HG03066 (cell line): ENCODE measurements at regions not wholly inside any gene's neighbourhood (a gene's known extent, or its start where the extent isn't known, plus 50 kb on each side); places are given as distances from the start of the nearest gene placed in this dataset.

Experiments
- ATAC-seq: cut with Tn5 transposase; IDR thresholded peaks from one replicate; pipeline ENCODE4 v1.9.1; 2021; ENCODE audit warnings: low read depth; ENCODE audit not compliant: unreplicated experiment

DNA sequence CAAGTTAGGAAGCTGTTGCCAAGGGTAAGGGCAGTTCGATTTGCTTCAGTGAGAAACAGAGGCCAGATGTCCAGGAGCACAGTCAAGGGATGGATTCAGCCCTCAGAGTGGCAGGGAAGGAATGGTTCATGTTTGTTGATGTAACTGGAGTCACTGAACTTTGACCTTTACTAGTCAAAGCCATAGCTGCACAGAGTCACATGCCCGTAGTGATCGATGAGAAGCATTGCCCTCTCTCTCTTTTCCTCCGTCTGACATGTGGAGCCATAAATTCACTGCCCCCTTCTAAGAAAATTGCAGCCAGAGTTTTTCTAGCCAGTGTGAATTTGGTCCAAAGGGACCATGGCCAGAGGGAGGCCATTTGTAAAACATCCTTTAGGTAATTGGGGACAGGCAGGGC is 124.1 kb upstream of the MTNR1B start:
- ATAC-seq = no peak

DNA sequence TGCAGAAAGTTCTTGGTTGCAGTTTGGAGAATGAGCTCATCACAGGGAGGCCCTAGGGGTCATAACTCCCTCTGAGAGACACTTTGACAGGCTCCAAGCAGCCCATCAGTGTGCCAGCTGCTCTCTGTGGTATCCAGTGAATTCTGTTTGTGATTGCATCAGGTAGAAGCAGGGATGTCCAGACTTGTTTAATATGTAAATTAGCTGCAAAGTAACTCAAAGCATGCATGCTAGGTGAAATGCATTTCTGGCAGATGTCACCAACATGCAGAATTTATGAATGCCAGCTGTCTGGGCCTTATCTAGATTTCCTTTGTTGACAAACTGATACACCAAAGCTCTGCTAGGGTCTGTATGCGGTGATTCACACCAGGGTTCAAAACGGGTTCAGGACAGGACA is 123.6 kb upstream of the MTNR1B start:
- ATAC-seq = no peak

DNA sequence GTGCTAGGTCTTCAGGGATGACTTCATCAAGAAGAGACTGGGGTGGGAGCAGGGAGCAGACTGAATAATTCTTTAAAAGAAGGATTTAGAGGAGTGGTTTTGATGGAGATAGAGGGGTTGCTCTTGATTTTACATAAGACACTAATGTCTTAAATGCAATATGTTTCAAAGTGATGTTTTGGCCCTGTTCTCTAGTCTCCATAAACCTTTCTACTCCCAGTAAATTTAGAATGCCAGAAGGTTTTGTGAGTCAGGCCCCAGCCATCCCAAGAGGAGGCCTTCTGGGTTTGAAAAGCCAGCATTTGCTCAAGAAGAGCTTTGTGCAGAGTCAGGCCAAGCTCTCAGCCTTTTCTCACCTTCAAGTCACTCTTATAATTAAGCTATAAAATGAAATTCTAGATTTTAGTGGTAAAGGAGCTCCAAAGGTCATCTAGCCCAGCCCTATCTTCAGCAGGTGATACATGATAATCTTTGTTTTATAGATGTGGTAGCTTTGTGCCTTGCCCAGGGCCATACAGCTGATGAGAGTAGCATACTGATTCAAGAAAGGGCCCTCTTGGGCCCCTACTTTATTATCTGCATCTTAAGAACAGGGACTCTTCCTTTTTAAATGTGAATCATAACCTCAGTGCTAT is 122.8 kb upstream of the MTNR1B start:
- ATAC-seq = no peak

DNA sequence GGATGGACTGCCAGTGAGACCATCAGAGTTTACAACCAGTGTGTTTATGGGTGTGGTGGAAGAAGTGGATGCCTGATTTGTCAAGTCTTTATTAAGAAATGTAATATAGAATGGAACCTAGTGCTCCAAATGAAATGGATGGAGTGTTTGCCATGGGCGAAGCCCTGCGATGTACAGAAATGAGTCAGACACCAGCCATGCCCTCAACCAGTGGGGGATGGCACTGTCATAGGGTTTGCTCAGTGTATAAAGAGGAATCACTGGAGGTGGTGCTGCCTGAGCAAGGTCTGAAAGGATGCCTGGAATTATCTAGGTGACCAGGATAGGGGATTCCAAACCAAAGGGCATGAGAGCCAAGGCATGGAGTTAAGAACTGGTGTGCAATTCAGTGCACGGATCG is 120.9 kb upstream of the MTNR1B start:
- no peak for ATAC-seq

DNA sequence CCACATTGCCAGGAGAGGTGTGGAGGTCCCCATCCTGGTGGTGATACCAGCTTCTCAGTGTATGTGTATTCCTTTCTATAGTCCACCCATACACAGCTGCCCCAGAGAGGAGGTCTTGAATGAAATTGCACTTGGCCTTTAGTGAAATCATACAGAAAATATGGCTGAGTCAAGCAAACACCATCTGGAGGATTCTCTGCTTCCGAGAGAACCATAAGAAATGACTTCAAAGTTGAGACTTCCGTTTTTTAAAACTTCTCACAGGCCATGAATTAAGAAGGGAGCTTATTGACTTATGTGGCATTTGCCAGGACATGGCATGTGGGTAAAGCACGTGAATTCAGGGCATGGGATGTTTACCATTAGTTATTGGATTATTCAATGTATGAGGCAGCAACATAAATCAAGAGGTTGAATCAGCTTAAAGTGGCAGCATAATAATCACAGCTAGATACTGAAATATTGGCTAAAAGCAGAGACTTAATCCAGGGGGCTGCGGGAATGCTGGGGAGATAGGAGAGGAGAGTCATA is 119.1 kb upstream of the MTNR1B start:
- ATAC-seq = no peak

DNA sequence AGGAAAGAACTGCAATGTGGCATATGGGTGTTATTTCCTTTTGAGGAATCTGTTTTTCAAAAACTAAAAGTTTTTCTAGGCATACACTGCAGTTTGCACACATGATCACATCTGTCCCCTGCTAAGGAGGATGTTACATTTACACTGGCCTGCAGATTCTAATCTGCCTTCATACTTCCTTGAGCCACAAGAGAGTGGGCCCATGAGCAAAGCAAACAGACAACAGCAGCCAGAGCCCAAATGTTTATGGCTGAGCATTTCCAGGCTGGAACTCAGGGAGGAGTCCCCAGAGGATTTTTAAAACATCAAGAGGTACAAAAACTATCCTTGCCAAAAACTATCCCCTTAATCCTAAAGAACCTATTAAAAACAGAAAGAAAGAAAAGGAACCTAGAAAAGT is 117.2 kb upstream of the MTNR1B start:
- ATAC-seq = no peak

DNA sequence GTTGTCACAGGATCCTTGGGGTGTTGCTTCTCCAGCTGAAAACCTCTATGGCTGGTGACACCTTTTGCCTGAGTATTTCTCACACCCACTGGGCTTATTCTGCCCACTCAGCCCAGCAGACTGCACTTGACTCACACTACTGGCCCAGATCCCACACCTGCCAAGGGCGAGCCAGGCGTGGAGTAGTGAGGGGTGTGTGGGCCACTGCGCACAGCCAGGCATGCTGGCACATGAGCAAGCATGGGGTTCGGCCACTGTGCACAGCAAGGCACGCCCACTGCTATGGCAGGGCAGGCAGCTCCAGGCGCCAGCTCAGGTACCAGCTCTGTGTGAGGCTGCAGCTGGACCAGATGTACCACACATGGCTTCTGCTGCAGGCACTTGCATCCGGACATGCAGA is 116.5 kb upstream of the MTNR1B start:
- ATAC-seq = no peak

DNA sequence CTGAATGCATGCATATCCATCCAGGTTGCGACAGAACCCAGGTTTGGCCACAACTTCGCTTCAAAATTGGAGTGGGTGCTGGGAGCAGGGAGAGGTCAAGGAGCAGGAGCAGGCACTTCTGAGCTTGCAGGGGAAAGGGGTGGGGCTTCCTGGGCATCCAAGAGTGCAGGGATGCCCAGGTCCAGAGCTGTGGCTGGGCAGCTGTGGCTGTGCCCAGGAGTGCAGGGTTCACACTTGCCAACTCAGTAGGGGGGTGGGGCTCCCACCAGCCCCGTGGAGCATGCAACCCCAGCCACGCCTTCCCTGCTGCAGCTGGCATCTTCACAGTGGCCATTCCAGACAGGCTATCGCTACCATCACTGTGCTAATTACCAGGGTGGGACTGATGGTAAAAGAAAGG is 115.3 kb upstream of the MTNR1B start:
- ATAC-seq = no peak

DNA sequence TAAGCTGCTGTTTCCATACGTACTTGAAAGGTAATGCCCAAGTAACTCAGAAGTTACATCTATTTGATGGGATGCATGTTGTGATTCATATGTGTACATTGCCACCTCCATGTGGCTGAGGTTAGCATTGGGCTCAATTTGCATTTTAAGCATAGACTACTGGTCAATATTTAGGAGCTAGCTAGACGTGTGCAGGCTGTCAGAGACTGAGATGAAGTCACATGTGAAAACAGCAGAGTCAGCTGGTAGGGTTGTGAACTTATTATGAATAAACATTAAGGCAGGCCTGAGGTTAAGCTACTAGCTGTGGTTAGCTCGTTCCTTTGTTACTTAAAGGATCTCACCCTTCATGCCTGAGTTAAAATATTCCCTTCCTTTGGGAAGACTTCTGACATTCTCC is 114.5 kb upstream of the MTNR1B start:
- ATAC-seq = no peak

DNA sequence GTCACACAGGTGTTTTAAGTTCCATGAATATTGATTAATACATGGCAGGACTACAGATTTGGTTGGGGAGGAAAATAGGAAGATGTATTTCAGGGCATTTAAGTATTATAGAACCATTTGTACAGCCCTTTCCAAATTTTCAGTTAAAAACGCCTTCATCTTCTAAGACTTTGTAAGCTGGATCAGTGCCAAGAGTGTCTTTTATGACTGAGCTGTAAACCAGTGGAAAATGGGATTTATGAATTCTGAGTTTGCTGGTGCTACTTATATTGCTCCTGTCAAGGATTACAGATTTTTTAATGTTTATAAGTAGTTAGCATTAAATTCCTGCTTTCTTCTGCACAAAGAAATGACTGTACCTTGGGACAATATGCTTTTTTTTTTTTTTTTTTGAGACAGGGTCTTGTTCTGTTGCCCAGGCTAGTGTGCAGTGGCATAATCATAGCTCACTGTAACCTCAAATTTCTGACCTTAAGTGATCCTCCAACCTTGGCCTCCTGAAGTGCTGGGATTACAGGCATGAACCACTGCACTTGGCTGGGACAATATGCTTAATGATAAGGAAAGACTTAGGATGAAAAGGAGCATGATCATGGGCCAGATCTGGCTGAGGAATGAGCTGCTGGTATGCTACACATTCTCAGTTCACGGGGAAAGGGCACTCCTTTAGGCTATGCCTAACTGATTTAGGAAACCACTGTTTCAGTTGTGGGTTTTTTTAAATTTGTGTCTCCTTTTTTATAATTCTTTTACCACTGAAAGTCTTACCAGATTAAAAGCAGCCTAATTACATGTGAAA is 113.6 kb upstream of the MTNR1B start:
- no peak for ATAC-seq

DNA sequence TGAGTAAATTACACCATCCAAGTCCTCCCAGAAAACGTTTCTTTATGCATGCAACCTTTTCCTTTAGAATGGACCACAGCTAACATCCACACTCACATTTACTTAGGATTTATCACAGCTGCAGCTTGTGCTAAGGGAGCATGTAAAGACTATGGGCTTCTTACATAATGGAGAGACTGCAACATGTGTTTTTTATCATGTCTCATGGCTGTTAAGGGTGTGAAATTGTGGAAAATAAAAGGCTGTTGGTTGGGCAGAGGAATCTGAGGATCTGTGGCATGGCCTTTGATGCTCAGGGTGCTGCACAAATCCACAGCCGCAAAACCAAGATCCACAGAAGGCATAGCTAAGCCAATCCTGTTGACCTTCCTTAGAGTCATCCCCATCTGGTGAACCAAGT is 112.0 kb upstream of the MTNR1B start:
- no peak for ATAC-seq

DNA sequence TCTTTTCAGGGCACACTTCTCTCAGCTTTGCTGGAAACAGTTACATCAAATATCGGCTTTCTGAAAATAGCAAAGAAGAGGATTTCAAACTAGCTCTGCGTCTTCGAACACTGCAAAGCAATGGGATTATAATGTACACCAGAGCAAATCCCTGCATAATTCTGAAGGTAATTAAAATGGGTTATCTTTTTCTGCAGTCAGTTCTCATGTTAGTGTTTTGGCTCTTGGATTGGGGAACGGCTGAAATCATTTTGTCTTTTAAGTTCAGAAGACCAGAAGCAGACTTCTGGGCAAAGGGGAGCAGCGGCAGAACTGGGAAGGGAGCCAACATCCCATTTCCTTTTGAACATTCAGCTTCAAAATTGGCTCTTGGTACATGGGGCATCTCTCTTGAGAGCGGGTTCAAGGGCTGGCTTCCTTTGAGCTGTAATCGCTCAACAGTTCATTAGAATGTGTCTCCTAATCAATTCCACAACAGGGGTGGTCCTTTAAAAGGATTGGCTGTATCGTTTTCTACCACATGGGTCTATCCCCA is 110.2 kb upstream of the MTNR1B start:
- ATAC-seq = no peak

DNA sequence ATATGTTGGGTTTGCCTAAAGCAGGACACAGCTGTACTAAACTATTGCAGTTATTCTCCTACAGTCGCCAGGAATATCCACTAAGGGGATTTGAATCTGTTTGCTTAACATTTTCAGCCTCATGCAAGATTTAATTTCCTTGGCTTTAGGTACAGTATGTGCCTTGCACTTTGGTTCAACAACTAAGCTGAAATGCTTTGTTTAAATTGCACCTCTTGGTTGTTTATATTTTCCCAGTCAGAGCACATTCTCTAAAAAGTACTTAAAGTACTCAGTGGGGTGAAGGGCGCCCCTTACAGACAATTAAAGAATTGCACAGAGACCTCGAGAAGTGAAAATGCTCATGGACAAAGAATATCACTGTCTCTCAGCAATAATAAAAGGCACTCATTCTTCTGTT is 107.8 kb upstream of the MTNR1B start:
- ATAC-seq = no peak

DNA sequence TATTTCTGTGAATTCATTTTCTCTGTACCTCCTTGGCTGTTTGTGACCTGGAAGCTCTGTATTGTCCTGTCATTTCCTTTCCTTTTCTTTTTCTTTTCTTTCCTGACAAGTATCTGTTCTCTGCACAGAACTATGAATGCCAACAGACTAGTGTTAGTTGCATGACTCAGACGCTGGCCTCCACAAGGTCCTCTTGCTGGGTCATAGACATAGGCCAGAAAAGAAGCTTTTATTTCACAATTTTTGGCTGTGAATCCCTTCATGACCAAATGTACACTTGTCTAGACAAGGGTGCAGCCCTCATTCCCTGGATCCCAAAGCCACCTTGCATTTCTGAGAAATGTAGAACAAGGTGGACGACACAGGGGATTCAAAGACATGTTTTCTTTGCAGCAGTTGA is 104.1 kb upstream of the MTNR1B start:
- no peak for ATAC-seq

DNA sequence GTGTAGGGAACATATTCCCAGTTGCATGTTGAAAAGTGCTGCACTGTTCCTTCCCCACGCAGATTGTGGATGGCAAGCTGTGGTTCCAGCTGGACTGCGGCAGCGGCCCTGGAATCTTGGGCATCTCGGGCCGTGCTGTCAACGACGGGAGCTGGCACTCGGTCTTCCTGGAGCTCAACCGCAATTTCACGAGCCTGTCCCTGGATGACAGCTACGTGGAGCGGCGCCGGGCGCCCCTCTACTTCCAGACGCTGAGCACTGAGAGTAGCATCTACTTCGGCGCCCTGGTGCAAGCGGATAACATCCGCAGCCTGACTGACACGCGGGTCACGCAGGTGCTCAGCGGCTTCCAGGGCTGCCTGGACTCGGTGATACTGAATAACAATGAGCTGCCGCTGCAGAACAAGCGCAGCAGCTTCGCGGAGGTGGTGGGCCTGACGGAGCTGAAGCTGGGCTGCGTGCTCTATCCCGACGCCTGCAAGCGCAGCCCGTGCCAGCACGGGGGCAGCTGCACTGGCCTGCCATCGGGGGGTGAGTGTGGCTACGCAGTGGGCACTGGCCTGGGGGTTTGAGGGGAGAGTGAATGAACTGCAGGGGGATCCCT is 102.7 kb upstream of the MTNR1B start:
- no peak for ATAC-seq

DNA sequence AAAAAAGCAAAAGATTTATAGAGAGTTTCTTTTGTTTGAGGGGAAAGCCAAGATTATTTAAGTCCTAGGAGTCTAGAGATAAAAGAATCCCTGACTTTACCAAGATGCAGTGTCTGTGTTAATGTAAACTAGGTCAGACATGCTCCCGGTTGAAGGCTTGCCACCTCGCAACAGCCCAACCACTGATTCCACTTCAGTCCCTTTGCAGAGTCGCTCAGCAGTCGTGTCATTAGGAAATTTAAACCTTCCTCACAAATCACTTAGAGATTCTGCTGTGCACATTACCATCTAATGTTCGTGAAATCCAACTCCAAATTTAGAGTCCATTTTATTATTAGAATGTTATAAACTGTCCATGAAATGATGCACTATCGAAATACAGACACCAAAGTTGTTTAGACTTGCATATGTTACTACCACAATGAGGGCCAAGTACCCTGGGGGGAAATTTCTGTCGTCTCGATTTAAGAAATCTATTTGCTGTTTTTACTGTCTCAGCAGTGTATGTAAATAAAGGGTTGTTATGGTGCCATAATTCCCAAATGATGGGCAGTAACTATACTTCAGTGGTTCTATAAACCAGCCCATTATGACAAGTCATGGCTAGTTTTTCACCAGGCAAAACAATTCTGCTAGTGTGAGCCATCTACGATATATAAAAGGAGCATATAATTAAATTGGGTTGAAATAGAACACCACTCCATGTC is 101.4 kb upstream of the MTNR1B start:
- no peak for ATAC-seq

DNA sequence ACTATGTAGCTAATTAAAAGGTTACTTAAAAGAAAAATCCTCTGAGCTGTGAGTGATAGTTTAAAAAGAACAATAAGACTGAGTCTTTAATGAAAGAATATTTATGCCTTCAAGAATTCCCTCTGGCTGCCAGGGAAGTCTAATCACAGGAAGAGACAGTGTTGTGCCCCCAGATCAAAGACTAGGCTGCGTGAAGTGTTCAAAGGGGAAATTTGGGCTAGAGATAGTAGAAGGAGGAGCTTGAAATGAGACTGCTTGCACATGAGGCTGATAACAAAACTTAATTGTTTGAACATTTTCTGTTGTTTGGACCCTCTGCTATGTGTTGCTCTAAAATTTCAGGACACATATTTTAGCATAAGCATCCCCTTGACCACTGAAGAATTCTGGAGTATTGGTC is 99.7 kb upstream of the MTNR1B start:
- ATAC-seq = no peak

DNA sequence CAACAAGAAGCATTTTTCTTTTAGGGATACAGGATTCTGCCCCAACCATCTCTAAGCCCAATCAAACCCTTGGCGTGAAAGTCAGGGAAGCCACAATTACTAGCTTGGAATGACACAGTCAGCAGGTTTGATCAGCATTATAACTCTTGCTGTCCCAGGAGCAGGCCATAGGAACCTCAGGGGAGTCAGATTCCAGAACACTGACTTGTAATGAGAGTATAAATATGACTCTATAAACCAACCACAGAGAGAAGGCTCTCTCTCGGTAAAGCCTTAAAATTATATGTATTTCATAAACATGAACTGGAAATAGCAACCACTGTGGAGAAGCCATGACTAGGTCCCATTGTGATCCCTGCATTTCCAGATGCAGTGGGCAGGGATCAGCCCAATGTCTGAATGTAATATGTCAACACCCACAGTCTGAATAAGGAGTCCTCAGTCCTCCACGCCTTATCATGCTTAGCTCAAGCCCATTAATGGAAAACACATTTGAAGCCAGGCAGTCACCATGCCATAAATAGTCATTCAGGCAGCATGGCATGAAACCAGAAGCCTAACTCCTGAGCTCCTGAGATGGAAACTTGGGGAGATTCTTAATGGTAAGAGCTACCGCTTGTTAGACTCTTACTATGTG is 99.1 kb upstream of the MTNR1B start:
- no peak for ATAC-seq

DNA sequence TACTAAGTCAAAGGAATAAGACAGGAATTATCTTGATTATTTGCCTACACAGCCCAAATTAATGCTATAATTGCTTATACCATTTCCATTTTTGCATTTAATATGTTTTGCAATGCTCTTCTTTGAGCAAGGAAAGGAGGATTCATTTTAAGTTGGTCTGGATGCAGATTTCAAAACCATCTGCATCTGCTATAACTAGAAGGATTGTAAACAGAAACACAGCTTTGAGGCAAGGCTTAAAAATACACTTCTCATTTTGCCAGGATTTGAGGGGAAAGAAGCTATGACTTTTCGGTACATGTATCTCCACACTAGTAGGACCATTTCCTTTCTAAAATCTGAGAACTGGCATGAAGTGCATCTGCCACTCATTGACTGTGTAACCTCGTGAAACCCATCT is 95.9 kb upstream of the MTNR1B start:
- no peak for ATAC-seq

DNA sequence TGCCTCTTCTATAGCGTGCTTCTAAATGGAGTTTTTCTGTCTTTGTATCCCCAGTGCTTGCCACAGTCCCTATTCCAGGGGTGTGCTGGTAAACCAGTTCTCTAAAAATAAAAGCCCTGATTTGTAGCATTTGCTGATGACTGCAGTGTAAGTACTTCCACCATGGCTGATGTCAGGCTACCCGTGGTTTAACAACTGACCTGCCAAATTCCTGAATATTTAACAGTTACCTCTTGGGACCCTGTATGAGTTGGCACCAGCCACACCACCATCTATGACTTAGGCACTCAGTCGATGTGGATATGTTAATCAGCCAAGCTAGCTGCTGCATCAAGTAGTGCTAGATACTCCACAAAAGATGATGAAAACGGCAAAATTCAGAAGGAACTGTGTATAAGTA is 94.0 kb upstream of the MTNR1B start:
- ATAC-seq = no peak
